ENCODE measurements at regions not wholly inside any gene's neighbourhood (a gene's known extent, or its start where the extent isn't known, plus 50 kb on each side); places are given as distances from the start of the nearest gene placed in this dataset.

DNA sequence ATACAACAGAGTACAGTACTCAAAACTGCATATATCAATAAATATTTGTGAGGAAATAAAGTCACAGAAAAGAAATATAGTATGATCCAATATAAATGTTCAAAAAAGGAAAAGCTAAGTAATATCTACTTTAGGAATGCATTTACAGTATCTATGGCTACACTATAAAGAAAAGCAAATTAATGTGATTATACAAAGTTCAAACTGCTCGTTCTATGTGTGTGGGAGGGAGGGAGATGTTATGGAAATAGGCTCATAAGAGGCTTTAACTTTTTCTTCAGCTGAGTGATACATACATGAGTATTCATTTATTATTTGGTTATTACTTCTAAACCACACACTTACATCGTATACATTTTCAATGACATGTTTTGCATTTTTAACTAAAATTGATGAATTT, 377.7 kb upstream of the AGTR1 start:
- Mint-ChIP-seq H3K27me3 (ENCODE audit: low read depth, unreplicated experiment) (no peaks in the 10 kb centered on the region), H3K36me3 (ENCODE audit: low read depth, unreplicated experiment) (no peaks in the 10 kb centered on the region), H3K27ac (ENCODE audit: unreplicated experiment) (peak overlapping the region; percentile 45), H3K9me3 (ENCODE audit: unreplicated experiment) (peaks cover under 1% of the 10 kb centered on the region), H3K4me1 (ENCODE audit: low read depth, unreplicated experiment) (peaks cover 15% of the 10 kb centered on the region), H3K4me3 (ENCODE audit: unreplicated experiment) (no peak overlapping the region)
- FAIRE-seq (no peak), DNase-seq (ENCODE audit: low read depth) (no peak)
- Histone ChIP-seq H3K4me3 (ENCODE audit: insufficient read depth, low read depth, low read length) (no peak overlapping the region), H3K27me3 (ENCODE audit: insufficient read depth, low read length) (no peaks in the 10 kb centered on the region), H3K27ac (ENCODE audit: low read depth, low read length) (peak overlapping the region; percentile 77), H3K4me2 (ENCODE audit: low read length) (peak overlapping the region; percentile 61), H3K36me3 (ENCODE audit: insufficient read depth, low read length) (no peaks in the 10 kb centered on the region), H3K79me2 (ENCODE audit: insufficient read depth, low read length) (no peaks in the 10 kb centered on the region), H3K9me3 (ENCODE audit: insufficient read depth, low read depth, low read length) (no peaks in the 10 kb centered on the region), H3K4me1 (ENCODE audit: insufficient read depth, low read length) (peaks cover 6% of the 10 kb centered on the region), H4K20me1 (ENCODE audit: insufficient read depth, low read length) (no peaks in the 10 kb centered on the region), H2AFZ (ENCODE audit: low read depth, low read length) (no peak overlapping the region), H3K9ac (ENCODE audit: low read length) (peak overlapping the region; percentile 4)
- no peak for TF ChIP-seq EZH2 (IDR thresholded peaks at IDR 0.05; ENCODE audit: insufficient read depth, low read length)
- TF ChIP-seq, protein P1, sequence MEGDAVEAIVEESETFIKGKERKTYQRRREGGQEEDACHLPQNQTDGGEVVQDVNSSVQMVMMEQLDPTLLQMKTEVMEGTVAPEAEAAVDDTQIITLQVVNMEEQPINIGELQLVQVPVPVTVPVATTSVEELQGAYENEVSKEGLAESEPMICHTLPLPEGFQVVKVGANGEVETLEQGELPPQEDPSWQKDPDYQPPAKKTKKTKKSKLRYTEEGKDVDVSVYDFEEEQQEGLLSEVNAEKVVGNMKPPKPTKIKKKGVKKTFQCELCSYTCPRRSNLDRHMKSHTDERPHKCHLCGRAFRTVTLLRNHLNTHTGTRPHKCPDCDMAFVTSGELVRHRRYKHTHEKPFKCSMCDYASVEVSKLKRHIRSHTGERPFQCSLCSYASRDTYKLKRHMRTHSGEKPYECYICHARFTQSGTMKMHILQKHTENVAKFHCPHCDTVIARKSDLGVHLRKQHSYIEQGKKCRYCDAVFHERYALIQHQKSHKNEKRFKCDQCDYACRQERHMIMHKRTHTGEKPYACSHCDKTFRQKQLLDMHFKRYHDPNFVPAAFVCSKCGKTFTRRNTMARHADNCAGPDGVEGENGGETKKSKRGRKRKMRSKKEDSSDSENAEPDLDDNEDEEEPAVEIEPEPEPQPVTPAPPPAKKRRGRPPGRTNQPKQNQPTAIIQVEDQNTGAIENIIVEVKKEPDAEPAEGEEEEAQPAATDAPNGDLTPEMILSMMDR (IDR thresholded peaks at IDR 0.05; ENCODE audit: insufficient read depth, low read depth, low read length) = no peak

DNA sequence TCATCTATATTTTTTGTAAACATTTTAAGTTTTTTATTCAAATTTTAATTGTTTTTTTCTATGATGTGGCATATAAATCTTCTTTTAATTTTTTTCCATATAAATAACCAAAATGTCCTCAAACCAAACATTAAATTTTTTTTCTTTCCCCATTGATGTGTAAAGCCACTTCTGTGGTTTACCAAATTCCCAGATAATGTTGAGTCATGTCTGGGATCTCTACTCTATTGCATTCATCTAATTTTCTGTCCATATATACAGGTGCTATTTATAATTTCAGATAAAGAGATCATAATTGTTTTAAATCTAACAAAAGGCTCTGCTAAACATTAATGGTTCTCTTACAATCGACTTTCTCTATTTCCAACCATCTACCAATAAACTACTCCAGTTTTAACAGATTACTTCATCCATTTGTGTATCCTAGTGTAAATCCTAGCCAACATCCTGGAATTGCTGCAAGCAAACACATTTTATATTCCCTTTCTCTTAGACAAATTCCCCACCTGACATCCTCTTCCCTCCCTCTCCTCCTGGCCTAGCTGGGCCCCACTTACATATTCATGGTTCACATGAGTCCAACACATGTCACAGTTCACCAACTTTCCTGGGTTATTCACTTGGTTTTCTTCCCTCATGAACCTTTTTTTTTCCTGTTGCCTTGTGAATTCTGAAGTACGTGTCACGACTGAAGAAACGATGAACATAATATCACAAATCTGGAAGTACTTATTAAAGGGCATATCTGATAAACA, 368.0 kb upstream of the AGTR1 start:
- Mint-ChIP-seq H3K27ac (ENCODE audit: unreplicated experiment) (peak overlapping the region; percentile 87), H3K9me3 (ENCODE audit: unreplicated experiment) (peaks cover 7% of the 10 kb centered on the region), H3K4me3 (ENCODE audit: unreplicated experiment) (no peak overlapping the region), H3K36me3 (ENCODE audit: low read depth, unreplicated experiment) (no peaks in the 10 kb centered on the region), H3K27me3 (ENCODE audit: low read depth, unreplicated experiment) (no peaks in the 10 kb centered on the region), H3K4me1 (ENCODE audit: low read depth, unreplicated experiment) (peaks cover 20% of the 10 kb centered on the region)
- peak overlapping the region; percentile 20 for H3K4me2 ChIP-seq (ENCODE audit: low read length)
- no peak overlapping the region for H3K9ac ChIP-seq (ENCODE audit: low read length)
- no peak for TF ChIP-seq EZH2 (IDR thresholded peaks at IDR 0.05; ENCODE audit: insufficient read depth, low read length)
- TF ChIP-seq, protein P1 (IDR thresholded peaks at IDR 0.05; ENCODE audit: insufficient read depth, low read depth, low read length) = no peak
- no peak overlapping the region for H2AFZ ChIP-seq (ENCODE audit: low read depth, low read length)
- H3K27ac ChIP-seq (ENCODE audit: low read depth, low read length) = no peak overlapping the region
- H3K79me2 ChIP-seq (ENCODE audit: insufficient read depth, low read length) = no peaks in the 10 kb centered on the region
- FAIRE-seq (no peak), DNase-seq (ENCODE audit: low read depth) (peak; percentile 81)
- no peaks in the 10 kb centered on the region for H3K27me3 ChIP-seq (ENCODE audit: insufficient read depth, low read length)
- no peaks in the 10 kb centered on the region for H4K20me1 ChIP-seq (ENCODE audit: insufficient read depth, low read length)
- H3K36me3 ChIP-seq (ENCODE audit: insufficient read depth, low read length) = no peaks in the 10 kb centered on the region
- H3K9me3 ChIP-seq (ENCODE audit: insufficient read depth, low read depth, low read length) = no peaks in the 10 kb centered on the region
- H3K4me3 ChIP-seq (ENCODE audit: insufficient read depth, low read depth, low read length) = no peak overlapping the region
- peaks cover 6% of the 10 kb centered on the region for H3K4me1 ChIP-seq (ENCODE audit: insufficient read depth, low read length)

DNA sequence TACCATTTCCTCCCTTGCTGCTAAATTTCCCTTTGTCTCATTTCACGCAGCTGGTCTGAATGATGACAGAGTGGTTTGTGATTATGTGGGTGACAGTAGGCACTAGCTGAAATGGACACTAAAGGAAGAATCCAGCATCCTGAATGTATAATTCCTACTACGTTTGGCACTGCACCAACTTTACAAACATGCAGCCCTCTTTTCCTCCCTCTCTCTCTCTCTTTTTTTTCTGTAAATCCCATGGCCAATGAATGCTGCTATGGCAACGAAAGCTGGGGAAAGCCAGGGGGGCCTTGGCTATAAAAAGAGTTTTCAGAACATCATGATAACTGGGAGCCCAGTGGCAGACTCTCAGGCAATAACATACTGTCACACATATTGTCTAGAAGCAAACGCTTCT, 367.2 kb upstream of the AGTR1 start:
- no peaks in the 10 kb centered on the region for H3K36me3 ChIP-seq (ENCODE audit: insufficient read depth, low read length)
- no peak overlapping the region for H3K9ac ChIP-seq (ENCODE audit: low read length)
- H3K4me2 ChIP-seq (ENCODE audit: low read length) = peak overlapping the region; percentile 2
- no peak for FAIRE-seq
- TF ChIP-seq EZH2 (IDR thresholded peaks at IDR 0.05; ENCODE audit: insufficient read depth, low read length) = no peak
- TF ChIP-seq, protein P1 (IDR thresholded peaks at IDR 0.05; ENCODE audit: insufficient read depth, low read depth, low read length) = no peak
- no peak overlapping the region for H3K4me3 ChIP-seq (ENCODE audit: insufficient read depth, low read depth, low read length)
- Mint-ChIP-seq H3K9me3 (ENCODE audit: unreplicated experiment) (peaks cover 2% of the 10 kb centered on the region), H3K4me3 (ENCODE audit: unreplicated experiment) (no peak overlapping the region), H3K27me3 (ENCODE audit: low read depth, unreplicated experiment) (no peaks in the 10 kb centered on the region), H3K36me3 (ENCODE audit: low read depth, unreplicated experiment) (no peaks in the 10 kb centered on the region), H3K27ac (ENCODE audit: unreplicated experiment) (peak overlapping the region; percentile 23), H3K4me1 (ENCODE audit: low read depth, unreplicated experiment) (peaks cover 20% of the 10 kb centered on the region)
- DNase-seq (ENCODE audit: low read depth) = no peak
- H3K27me3 ChIP-seq (ENCODE audit: insufficient read depth, low read length) = no peaks in the 10 kb centered on the region
- peaks cover 6% of the 10 kb centered on the region for H3K4me1 ChIP-seq (ENCODE audit: insufficient read depth, low read length)
- no peaks in the 10 kb centered on the region for H3K79me2 ChIP-seq (ENCODE audit: insufficient read depth, low read length)
- no peaks in the 10 kb centered on the region for H4K20me1 ChIP-seq (ENCODE audit: insufficient read depth, low read length)
- H3K9me3 ChIP-seq (ENCODE audit: insufficient read depth, low read depth, low read length) = no peaks in the 10 kb centered on the region
- H2AFZ ChIP-seq (ENCODE audit: low read depth, low read length) = no peak overlapping the region
- no peak overlapping the region for H3K27ac ChIP-seq (ENCODE audit: low read depth, low read length)
